Ascending aorta (tissue), 2 donors: ENCODE measurements at regions not wholly inside any gene's neighbourhood (a gene's known extent, or its start where the extent isn't known, plus 50 kb on each side); places are given as distances from the start of the nearest gene placed in this dataset.
A peak's percentile ranks its signal among the peaks of the same experiment; 100 is the strongest.

Experiments
- DNase-seq, 2 donors: peaks; one replicate each; pipeline ENCODE4 v3.0.0-alpha.2; 2019; ENCODE audit warnings: low spot score in 2 of 2
- H3K27ac ChIP-seq, 2 donors: fragments of 200-600 bp; sonication (generic); one replicate each; pipeline ENCODE4 v1.5.1; 2016 to 2017; ENCODE audit warnings: mild to moderate bottlenecking in 1 of 2
- H3K27me3 ChIP-seq: fragments of 200-600 bp; sonication (generic); one replicate; pipeline ENCODE4 v1.5.1; 2017
- H3K36me3 ChIP-seq, 2 donors: fragments of 200-600 bp; sonication (generic); one replicate each; pipeline ENCODE4 v1.5.1; 2016
- H3K4me1 ChIP-seq, 2 donors: fragments of 200-600 bp; sonication (generic); one replicate each; pipeline ENCODE4 v1.5.1; 2016 to 2017; ENCODE audit warnings: mild to moderate bottlenecking in 1 of 2
- H3K4me3 ChIP-seq, 2 donors: fragments of 200-600 bp; sonication (generic); one replicate each; pipeline ENCODE4 v1.5.1; 2016 to 2017; ENCODE audit warnings: mild to moderate bottlenecking in 1 of 2
- H3K9me3 ChIP-seq, 2 donors: fragments of 200-600 bp; sonication (generic); one replicate each; pipeline ENCODE4 v1.5.1; 2016
- CTCF ChIP-seq, 3 experiments: fragments of 200-600 bp in 2 of 3; fragments of 450-650 bp in 1 of 3; sonication (generic) in 2 of 3; IDR thresholded peaks; one replicate each; pipeline ENCODE4 v1.5.1; 2016 to 2019; ENCODE audit warnings: antibody characterized with exemption in 3 of 3, mild to moderate bottlenecking in 1 of 3, moderate library complexity in 1 of 3
- intact Hi-C: fragments of 100-400 bp; cut with DNase I; formaldehyde crosslinking; loops from one replicate; pipeline ENCODE4 v1.15.1; 2023

DNA sequence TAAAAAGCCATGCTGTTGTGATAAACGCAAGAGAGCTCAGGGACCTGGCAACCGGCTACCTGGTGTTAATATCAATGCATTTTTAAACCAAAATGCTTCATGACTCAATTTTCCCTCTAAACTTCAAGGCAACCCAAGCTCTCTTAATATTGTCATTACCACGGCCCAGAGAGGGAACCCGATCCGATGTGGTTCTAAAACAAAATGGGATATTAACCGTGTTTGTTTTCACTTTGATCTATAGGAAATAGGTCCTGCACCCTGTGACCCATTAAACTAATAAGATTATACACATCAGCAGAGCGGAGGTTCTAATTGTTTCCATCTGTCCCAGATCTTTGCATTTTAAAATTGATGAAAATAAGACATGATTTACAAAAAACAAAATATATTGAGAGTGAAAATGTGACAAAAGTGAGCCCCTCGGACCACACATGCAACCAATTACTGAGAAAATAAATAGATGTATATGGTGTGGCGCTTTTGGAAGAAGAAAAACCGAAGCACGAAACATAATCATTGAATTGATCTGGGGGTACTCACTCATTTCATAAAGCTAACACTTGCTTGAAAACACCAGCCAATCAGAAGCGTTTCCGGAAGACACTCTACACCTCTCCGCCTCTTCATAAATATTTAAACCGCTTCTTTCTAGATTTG, 290.3 kb upstream of the NFE2L3 start:
- no peak for TF ChIP-seq CTCF (IDR thresholded peaks at IDR 0.05)
- no peaks in the 10 kb centered on the region for H3K4me1 ChIP-seq
- H3K36me3 ChIP-seq = no peaks in the 10 kb centered on the region
- no peak overlapping the region for H3K4me3 ChIP-seq
- DNase-seq = no peak
- H3K27ac ChIP-seq = no peak overlapping the region
- intact Hi-C loops = no loop called here
- peaks cover 3 to 5% of the 10 kb centered on the region in 2 donors for H3K9me3 ChIP-seq
- peaks cover 38% of the 10 kb centered on the region for H3K27me3 ChIP-seq

DNA sequence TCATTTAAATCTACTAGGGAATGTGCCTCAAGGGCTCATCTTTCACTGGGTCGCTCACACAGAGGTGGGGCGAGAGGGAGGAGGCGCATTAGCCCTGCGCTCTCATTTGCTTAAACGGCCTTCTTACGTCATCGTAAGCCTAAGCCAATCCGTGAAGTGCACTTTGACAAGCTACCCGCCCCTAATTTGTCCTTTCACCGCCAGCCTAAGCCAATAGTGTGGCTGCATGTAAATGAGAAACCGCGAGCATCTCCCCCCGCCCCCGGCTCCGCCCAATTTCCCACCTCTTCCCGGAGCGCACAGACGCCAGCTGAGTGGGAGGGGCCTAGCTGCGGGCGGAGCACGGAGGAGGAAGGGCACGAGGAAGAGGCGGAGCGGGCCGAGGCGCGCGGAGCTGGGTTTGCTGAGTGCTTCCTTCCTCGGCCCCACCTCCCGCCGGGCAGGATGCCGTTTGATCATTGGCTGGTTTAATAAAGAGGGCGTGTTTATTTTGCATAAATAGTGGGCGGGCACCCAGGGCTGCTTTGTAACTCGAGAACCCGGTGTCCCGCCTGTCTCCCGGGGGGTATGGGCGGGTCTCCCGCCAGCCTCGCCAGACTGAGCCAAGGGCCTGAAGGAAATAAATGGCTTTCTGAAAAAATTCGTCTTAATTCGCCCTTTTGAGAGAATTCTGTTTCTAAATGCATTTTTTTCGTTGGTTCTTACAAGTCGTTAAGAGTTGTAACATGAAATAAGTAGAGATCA, 289.6 kb upstream of the NFE2L3 start:
- peak; percentile 50 to 91 for DNase-seq

GRCh38 chr7:25863005-25863728, 288.8 kb upstream of the NFE2L3 start:
- H3K4me1 ChIP-seq = no peaks in the 10 kb centered on the region
- intact Hi-C loops = no loop called here
- H3K27ac ChIP-seq = no peak overlapping the region
- H3K36me3 ChIP-seq = no peaks in the 10 kb centered on the region
- DNase-seq = no peak
- H3K27me3 ChIP-seq = peaks cover 42% of the 10 kb centered on the region
- peaks cover 3 to 5% of the 10 kb centered on the region in 2 donors for H3K9me3 ChIP-seq
- no peak for TF ChIP-seq CTCF (IDR thresholded peaks at IDR 0.05)
- H3K4me3 ChIP-seq = peak overlapping the region in 1 of 2 donors; percentile 5

More for the DNA sequence above, 289.6 kb upstream of the NFE2L3 start:
- Histone ChIP-seq H3K27me3 (peaks cover 43% of the 10 kb centered on the region), H3K9me3 (peaks cover 3 to 5% of the 10 kb centered on the region in 2 donors), H3K36me3 (no peaks in the 10 kb centered on the region), H3K4me3 (peak overlapping the region in 1 of 2 donors; percentile 5), H3K4me1 (no peaks in the 10 kb centered on the region), H3K27ac (no peak overlapping the region)
- no peak for TF ChIP-seq CTCF (IDR thresholded peaks at IDR 0.05)
- intact Hi-C loops = no loop called here

- Histone ChIP-seq H3K27ac (no peak overlapping the region), H3K9me3 (peaks cover 3 to 5% of the 10 kb centered on the region in 2 donors), H3K27me3 (peaks cover 38% of the 10 kb centered on the region), H3K4me1 (no peaks in the 10 kb centered on the region), H3K36me3 (no peaks in the 10 kb centered on the region), H3K4me3 (no peak overlapping the region)
- intact Hi-C loops = no loop called here
- no peak for TF ChIP-seq CTCF (IDR thresholded peaks at IDR 0.05)
- no peak for DNase-seq
Observed at GRCh38 chr7:25863729-25864110, 288.3 kb upstream of the NFE2L3 start.

DNA sequence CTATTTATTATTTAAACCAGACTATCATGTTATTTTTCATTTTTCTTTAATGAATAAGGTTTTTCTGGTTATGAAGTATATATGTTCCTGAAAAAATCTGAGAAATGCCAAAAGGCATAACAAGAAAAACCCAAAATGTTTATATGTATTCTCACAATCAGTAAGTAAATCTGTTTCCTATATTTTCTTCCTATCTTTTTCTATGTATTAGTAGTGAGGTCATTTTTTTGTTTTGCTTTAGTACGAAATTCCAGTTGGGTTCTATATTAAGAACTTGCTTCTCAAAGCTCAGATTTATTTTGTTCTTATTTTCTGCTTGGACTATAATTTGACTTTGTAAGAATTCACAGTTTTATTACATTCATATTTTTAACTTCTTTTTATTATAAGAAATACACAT, 287.5 kb upstream of the NFE2L3 start:
- H3K27me3 ChIP-seq = peaks cover 38% of the 10 kb centered on the region
- peaks cover 3 to 5% of the 10 kb centered on the region in 2 donors for H3K9me3 ChIP-seq
- no peak overlapping the region for H3K27ac ChIP-seq
- no peak for TF ChIP-seq CTCF (IDR thresholded peaks at IDR 0.05)
- DNase-seq = no peak
- no peaks in the 10 kb centered on the region for H3K36me3 ChIP-seq
- H3K4me1 ChIP-seq = no peaks in the 10 kb centered on the region
- intact Hi-C loops = no loop called here
- no peak overlapping the region for H3K4me3 ChIP-seq
